SW480 (cell line): ENCODE measurements at regions not wholly inside any gene's neighbourhood (a gene's known extent, or its start where the extent isn't known, plus 50 kb on each side); places are given as distances from the start of the nearest gene placed in this dataset.

Experiments
- DNase-seq: peaks from one replicate; pipeline ENCODE4 v3.0.0-alpha.2; 2016; ENCODE audit warnings: low spot score

DNA sequence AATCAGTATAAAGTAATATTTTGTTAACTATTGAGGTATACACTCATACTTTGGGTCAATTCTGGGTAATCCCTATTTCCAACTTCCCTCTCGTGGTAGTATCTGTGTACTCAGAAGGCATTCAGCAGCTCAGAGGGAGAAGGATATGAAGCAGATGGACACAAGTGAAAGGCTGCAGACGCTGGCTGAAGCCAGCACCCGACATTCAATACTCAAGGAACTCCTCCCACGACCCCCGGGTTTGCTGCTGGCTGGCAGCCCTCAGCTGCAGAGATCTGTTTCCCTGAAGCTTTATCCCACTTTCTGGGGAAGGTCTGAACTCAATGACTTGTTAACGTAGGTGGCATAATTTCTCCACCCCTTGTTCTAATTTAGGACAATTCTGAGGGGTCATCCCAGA is 847.3 kb upstream of the SOX11 start:
- no peak for DNase-seq

DNA sequence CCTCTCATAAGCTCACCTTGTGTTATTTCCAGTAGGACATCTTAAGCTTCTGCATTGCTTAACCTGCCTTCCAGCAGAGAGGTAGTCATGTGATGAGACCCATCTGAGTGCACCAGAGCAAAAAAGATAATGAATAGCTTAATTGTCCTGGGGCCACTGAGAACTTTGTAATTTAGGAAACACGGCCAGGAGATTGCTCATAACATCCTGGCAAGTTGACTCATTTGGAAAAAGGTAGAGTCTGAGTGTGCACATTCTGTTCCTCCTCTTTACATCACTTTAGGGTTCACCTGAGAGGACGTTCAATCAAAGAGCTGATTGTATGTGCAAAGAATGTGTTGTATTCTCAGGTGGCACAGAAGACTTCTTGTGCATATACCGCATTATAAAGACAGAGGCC is 830.2 kb upstream of the SOX11 start:
- DNase-seq, result no peak

DNA sequence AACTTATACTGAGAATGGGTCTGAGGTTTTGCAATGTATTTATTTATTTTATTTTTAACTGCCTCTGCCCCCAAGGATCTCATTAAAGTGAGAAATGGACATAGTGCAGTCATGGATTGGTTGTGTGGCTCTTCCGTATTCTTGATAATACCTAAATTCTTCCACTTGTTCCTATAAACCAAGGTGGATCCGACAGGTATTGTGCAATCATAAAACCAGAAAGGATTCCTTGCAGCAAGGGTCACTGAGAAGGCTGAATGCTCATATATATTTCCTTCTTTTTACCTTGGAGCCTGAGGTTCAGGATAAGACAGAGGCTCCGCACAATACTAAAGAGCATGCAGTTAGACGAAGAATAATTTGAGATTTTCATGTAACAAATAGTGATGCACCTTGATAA is 826.0 kb upstream of the SOX11 start:
- no peak for DNase-seq

DNA sequence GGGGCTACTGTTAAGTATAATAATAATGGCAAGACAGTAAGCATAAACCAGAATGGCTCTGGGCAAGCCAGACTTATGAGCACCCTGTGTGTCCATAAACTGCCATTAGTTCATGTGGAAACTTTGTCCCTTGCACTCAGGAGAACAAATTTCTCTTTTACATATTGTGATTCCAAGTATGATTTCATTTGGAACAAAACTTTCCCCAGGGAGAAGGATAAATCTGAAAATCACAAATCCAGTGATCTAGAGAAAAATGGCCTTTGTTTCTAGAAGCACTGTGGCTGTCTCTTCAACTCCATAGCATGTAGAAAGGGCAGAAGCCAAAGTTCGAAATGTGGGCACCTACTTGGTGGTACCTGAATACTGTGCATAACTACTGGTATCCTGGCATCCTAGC is 823.7 kb upstream of the SOX11 start:
- DNase-seq, result no peak

DNA sequence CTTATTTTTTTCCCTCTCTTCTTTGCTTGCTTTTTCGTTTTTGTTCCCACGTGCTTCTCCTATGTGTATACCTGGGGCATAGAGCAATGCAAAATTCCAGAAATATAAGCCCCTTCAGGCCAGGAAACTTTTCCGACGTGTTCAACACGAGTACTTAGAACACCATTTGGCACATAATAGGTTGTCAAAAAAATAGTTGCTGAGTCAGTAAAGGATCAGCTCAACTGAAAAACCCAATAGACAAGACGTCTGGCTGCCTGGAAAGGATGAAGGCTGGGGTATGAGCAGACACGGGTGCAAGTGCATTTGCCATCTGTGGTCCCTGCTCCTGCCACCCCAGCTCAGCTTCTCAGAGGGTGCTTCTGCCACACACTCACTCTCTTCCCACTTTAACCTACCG is 823.0 kb upstream of the SOX11 start:
- no peak for DNase-seq

DNA sequence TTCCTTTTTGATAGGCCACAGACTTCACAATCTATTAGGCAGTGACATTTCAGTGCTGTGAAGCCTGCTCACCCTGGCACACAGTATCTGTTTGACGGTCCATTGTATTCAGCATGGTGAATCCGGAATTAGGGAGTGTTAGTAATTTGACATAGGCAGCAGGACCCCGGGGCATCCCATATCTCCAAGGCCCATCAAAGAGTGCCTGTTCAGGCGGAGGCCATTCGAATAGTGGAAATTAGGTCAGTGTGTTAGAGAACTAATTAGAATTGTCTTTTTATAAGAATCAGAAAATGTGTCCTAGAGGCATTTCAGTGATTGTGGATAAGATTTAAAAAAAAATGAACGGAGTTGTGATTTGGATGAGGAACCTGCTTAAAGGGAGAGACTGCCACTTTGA is 818.8 kb upstream of the SOX11 start:
- no peak for DNase-seq

DNA sequence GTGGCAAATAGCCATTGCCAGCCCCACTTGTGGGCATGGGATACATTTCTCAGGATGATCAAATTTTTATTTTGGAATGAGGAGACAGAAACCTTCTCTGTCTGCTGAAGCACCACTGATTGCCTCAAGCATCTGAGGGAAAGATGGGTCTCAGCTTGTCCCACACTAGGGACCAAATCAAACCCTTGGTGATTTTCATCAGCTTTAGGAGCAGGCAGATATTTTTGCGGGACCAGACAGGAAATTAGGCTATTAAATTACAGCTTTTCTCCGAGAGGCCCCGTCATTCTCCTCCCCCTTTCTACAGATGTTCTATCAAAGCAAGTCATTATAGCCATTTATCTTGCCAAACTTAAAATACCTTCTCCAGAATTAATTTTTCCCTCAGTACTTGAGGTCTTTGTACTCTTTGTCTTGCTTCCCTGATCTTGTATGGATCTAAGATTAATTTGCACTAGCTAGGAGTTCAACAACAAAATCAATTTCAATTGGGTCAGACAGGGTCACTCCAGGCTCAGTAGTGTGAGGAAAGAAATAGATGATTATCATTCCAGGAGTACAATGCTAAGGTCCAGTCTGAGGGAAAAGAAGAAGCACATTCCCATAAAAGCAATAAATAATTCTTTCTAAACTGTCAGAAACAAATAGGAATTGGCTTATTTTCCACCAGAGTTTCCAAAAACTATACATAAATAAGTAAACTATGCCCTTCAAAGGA is 818.1 kb upstream of the SOX11 start:
- no peak for DNase-seq

DNA sequence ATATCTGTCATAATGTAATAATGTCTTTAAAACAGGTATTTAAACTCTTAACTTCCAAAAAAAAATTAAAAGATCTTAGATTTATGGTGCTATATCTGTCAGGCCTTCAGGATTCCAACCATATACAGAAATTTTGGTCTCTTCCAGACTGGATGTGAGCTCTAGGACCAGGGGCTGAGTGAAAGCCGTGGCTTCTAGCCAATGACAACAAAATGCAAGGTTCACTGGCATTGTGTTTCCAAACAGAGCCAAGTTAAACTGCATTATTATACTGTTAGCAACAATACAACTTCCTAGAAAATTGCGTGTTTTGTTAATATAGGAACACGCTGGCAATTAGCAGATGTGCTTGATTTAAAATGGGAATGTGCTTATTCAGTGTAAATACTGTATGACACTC is 809.8 kb upstream of the SOX11 start:
- no peak for DNase-seq

DNA sequence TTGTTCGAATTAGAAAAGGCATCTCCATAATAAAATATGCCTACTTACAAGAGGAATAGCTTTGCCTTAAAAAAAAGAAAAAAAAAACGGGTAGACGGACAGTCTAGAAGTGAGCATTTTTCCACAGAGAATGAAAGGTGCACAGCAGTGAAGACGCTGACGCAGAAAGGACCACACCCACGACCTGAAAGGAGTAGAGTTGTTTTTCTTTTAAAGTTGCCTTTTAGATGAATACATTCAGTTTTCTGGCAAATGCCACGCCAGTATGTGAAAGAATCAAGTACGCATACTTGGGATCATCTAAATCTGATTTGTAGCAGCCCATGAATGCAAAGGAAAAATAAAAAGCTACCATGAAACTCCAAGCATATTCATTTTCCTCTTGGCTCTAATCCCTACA is 809.2 kb upstream of the SOX11 start:
- DNase-seq, result no peak

DNA sequence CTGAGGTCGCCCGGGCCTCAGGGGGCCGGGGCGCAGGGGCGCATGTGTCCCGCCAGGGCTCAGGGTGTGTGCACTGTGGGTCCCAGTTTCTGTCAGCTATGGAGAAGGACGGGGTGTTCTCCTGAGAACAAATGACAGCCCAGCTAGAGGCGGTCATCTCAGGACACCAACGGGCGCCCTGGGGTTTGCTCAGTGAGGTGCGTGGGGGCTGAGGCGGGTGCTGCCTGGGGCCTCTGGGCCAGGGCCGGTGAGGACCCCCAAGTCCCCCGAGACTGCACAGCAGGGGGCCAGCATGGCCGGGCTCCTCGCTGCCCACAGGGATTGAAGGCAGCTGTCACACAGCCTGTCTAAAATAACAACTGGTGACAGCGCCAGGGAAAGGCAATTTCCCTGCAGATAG is 808.8 kb upstream of the SOX11 start:
- DNase-seq, result no peak

DNA sequence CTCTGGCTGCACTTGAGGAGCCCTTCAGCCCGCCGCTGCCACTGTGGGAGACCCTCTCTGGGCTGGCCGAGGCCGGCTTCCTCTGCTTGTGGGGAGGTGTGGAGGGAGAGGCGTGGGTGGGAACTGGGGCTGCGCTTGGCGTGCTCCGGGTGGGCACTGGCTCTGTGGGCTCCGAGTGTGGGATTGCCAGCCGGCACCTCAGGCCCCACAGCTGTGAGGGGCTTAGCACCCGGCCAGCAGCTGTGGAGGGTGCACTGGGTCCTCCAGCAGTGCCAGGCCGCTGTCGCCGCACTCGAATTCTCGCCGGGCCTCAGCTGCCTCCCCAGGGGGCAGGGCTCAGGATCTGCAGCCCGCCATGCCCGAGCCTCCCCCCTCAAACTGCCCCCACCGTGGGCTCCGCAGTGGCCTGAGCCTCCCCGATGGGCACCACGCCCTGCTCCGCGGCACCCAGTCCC is 808.0 kb upstream of the SOX11 start:
- no peak for DNase-seq

DNA sequence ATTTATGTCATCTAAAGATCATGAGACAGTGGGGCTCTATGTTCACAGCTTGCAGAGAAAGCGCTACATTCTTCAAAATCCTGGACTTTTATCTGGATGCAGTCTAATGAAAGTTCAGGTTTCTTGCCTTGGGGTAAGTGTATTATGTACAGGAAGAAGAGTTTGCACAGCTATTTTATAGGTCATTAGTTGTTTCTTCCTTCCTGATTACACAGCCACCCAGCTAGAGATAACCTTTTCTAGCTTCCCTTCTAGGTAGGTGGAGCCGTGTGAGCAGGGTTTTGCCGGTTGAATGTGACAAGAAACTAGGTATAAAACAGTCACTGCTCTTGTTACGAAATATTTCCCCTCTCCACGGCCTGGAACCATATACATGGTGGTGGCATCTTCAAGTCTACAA is 800.8 kb upstream of the SOX11 start:
- no peak for DNase-seq

DNA sequence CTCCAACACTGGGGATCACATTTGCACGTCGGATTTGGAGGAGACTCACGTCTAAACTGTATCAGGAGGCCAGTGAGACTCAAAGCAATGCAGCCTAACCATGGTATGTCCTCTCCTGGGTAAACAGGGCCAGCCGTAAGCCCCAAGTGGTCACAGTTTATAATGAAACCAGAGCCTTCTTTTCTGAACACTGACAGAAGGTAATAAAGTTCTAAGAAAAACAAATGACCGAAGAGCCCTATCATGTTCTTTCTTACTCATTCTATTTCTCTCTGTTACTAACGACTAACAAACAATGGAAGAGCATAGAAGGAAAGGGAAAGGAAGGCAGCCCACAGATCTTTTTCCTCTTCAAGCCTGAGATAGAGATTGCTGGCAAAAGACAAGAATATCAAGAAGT is 796.8 kb upstream of the SOX11 start:
- no peak for DNase-seq

DNA sequence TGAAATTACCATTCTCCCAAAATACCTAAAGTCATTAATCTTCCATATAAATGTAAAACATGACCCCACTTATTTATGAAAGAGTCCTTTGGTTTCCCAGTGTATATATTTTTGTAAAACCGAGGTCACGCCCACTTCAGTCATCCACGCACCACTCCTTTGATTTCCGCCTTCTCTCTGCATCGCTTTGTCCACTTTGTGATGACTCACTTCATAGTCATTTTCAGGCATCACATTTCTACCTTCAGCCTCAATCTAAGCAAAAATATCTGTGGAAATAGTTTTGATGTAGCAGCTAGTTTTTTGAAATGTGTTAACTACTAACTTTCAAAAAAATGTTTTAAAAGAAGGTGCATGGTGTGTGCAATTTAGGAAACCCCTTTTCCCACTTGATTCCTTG is 793.5 kb upstream of the SOX11 start:
- peak; percentile 87 for DNase-seq

DNA sequence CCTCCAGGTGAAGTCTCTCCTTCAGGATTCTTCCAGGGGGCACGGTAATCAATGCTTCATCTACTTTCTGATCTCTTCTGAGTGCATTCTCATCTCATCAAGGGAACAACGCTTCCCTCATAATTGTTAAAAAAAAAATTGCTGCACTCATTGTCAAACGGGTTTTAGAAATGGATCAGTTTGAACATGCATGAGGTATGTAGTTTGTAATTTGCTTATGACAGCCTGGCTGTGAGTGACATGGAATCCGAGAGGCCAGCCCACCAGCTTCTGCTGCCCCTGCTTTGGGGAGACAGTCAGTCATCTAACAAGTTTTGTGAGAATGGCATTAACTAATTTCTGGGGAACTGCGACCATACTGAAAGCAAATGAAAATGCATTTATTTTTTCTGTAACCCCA is 791.9 kb upstream of the SOX11 start:
- no peak for DNase-seq

DNA sequence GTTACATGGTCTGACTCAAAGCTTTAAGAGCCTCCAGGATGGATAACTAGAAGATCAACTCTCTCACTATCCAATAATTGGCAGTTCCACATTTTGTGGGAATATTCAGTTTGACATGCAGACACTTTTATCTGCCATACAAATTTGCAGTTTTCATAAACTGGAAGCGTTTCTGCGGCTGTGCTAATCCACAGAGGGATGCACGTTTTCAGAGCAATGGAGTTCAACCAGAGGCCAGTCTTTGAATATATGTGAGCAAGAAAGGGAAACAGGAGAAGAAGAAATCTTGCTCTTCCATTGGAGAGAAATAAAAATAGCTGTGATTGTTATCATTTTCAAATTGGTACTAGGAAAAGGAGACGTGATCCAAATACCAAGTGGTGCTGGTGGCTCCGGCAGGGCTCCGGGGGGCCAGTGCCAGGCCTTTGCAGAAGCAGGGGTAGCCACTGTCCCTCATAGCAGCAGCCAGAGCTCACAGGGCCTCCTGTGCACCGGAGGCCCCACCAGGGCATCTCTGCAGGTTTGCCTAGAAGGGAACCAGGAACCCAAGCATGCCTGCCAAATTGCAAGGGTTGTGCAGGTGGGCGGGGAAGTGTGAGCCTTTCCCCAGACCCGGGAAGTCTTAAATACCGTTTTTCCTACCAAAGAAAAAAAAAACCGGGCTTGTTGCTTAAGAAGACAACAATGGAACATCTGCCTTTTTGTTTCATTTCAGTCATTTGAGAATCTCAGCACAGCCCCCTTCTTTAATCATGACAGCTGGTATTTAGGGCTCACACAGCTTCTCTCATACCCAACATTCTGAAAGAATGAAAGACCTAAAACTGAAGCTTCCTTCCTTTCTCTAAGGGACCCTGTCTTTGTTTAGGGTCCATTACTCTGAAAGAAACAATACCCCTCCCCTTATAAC is 791.1 kb upstream of the SOX11 start:
- no peak for DNase-seq

DNA sequence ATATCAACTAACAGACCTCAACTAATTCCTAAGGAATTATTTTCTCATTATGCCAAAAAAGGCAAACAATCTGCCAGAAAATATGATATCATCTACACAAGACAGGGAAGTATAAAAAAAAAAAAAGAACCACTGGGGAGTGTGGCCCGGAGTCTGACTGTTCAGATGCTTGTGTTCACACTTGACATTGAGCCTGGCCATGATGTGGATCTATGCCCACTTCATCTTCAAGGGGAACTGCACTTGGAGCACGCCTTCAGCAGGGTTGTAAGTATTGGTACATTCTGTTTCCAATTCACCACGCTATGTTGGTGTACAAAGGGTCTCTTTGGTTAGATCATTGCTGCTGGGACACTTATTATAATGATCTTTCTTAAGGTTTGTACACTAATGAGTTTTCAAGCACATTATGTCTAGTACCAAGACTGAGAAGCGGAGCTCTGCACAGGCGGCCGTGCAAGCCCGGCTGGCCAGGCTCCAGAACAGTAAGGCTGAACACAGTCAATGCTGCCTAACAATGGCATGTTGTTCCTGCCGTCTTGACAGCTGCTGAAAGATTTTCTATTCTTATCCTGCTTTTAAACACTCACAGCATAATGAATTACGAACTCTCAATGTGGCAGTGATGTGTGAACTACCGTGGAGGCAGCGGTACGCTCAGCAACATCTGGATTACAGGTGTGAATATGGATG is 788.4 kb upstream of the SOX11 start:
- no peak for DNase-seq

DNA sequence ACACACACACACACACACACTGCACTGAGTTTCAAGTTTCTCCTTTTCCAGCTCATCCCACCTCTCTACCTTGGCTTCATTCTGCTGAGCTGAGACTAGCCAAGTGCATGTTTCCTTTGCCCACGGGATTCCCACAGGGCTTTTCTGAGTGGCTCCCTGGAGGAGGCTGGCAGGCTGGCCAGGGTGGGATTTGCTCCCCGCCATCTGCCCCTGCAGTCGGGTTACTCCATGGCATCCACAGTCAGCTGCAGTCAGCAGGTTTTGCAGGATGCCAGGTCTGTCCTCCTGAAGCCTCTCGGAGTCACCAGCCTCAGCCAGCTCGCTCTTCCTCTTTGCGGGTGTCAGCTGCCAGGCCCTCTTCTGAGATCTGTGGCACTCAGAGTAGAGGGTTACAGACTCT is 783.7 kb upstream of the SOX11 start:
- no peak for DNase-seq

DNA sequence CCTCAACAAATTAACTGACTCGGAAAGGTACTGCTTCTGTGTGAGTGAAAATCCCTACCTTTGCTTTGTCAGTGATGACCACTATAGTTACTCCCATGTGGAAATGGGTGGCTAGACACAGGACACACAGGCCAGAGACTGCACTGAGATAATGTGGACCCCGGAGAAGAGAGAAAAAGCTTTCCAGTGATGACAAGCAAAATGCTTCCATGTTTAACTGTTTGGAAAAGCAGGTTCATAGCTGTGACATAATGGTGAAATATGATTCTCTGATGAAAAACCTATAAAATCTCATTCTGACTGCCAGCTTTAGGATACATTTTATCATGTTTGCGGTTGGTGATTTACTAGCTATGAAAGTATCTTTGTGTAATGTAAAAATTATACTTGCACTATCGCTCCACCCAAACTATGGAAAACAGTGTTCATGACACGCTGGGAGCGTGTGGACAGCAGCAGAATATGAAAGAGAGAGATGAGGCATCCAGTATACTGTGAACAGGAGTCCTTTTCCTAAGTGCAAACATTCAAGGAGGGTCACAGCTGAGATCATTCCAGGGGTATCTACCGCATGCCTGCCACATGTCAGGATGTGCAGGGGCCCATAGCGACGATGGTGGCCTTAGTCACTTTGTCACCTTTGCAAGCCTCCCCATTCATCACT is 782.7 kb upstream of the SOX11 start:
- DNase-seq, result no peak

DNA sequence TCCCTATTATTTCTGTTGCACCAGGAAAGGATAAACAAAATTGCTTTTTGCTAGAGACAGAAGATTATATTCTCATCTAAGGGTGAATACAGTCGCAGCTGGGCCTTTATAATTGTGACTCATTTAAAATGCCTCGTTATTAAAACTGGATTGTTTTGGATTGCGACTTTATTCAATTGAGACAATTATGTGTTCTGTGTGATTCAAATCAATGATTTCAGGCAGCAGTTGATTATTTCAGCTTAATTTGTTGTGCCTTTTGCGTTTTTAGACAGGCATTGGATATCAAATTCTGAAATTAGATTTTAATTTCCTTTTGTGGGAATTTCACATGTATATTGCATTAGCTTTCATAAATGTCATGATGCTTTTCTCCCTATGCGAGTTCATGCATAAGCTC is 778.1 kb upstream of the SOX11 start:
- no peak for DNase-seq

DNA sequence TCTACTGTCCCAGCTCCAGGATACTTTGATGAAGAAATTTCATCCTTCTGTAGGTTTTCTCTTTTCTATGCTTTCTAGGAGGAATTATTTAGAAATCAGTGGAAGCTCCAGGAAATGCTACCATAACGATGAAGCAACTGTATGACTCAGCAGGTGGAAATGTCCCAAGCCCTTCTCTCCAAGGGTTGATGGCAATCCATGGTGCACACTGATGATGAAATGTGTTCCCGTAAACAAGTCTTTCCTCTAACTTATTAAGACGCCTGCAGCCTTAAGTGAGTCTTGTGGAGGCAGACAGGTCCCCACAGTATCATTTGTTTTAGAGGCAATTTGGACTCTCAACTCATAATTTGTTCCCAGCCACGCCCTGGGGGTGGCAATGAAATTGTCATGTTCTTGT is 777.6 kb upstream of the SOX11 start:
- peak; percentile 6 for DNase-seq

DNA sequence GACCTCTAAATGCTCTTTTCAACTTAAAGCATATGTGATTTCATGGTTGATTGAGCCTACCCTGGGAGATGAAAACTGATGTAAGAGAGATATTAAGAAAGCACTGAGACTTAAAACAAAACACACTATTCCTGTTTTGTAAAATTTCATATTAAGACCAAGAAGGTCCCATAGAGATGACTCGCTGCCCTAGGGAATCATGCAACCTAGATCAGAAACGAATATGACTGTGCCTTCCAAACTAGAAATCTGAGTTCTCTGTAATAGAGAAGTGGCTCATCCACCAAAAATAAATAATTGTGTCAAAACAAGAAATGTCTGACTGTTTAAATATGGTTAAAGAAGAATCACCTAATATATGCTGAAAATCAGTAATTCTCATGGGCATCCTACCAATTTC is 776.8 kb upstream of the SOX11 start:
- DNase-seq, result no peak
